Large intestine (tissue), 3 donors: ENCODE measurements at regions not wholly inside any gene's neighbourhood (a gene's known extent, or its start where the extent isn't known, plus 50 kb on each side); places are given as distances from the start of the nearest gene placed in this dataset.
"Not testable (repeated sequence)": the region's sequence is repeated elsewhere in the genome, so short reads cannot be mapped to it uniquely, and the experiment has no call there.

ENCODE experiments used
- DNase-seq, 2 donors: peaks; one replicate each; pipeline versions ENCODE4 v3.0.0 to v3.0.0-alpha.2; 2013
- H3K27ac ChIP-seq: one replicate; pipeline ENCODE4 v1.5.1; 2013; ENCODE audit warnings: low read length
- H3K27me3 ChIP-seq: 2 replicates; pipeline ENCODE4 v1.6.1; 2013; ENCODE audit warnings: low read length; ENCODE audit not compliant: control insufficient read depth, insufficient read depth
- H3K36me3 ChIP-seq: 2 replicates; pipeline ENCODE4 v1.6.1; 2013; ENCODE audit warnings: low read length; ENCODE audit not compliant: control insufficient read depth, insufficient read depth
- H3K4me1 ChIP-seq: one replicate; pipeline ENCODE4 v1.6.1; 2013; ENCODE audit warnings: low read length; ENCODE audit not compliant: control insufficient read depth, insufficient read depth
- H3K4me3 ChIP-seq: one replicate; pipeline ENCODE4 v1.5.1; 2013; ENCODE audit warnings: low read length
- H3K9me3 ChIP-seq: one replicate; pipeline ENCODE4 v1.6.1; 2013; ENCODE audit warnings: mild to moderate bottlenecking, low read depth, low read length, moderate library complexity; ENCODE audit not compliant: control insufficient read depth
- WGBS: methylation state at CpG from one replicate; pipeline ENCODE4 v1.1.5; 2013; ENCODE audit warnings: low lambda C conversion rate; ENCODE audit not compliant: insufficient coverage; 5-methylcytosine and 5-hydroxymethylcytosine counted together

GRCh38 chr16:51524555-51525373 is 373.7 kb upstream of the SALL1 start:
- Histone ChIP-seq H3K36me3 (no peaks in the 10 kb centered on the region), H3K4me3 (no peak overlapping the region), H3K4me1 (no peaks in the 10 kb centered on the region), H3K27me3 (no peaks in the 10 kb centered on the region), H3K9me3 (no peaks in the 10 kb centered on the region), H3K27ac (no peak overlapping the region)
- no peak for DNase-seq
- no CpG with 5 or more reads among the region's 6 CpGs for WGBS

GRCh38 chr16:51524070-51524469 is 373.0 kb upstream of the SALL1 start:
- Histone ChIP-seq H3K36me3 (no peaks in the 10 kb centered on the region), H3K27ac (no peak overlapping the region), H3K4me1 (no peaks in the 10 kb centered on the region), H3K9me3 (no peaks in the 10 kb centered on the region), H3K4me3 (no peak overlapping the region), H3K27me3 (no peaks in the 10 kb centered on the region)
- no CpG with 5 or more reads among the region's 4 CpGs for WGBS
- DNase-seq, result no peak

- H3K27ac ChIP-seq, result no peak overlapping the region
- DNase-seq, result no peak
- no peaks in the 10 kb centered on the region for H3K27me3 ChIP-seq
- H3K4me3 ChIP-seq, result no peak overlapping the region
- H3K9me3 ChIP-seq, result no peaks in the 10 kb centered on the region
- no peaks in the 10 kb centered on the region for H3K36me3 ChIP-seq
- no peaks in the 10 kb centered on the region for H3K4me1 ChIP-seq
- 73% methylated on average over 2 of the region's 3 CpGs for WGBS
Measured at GRCh38 chr16:51523400-51523799, 372.3 kb upstream of the SALL1 start.

- Histone ChIP-seq H3K4me1 (no peaks in the 10 kb centered on the region), H3K9me3 (no peaks in the 10 kb centered on the region), H3K4me3 (no peak overlapping the region), H3K27me3 (no peaks in the 10 kb centered on the region), H3K27ac (no peak overlapping the region), H3K36me3 (no peaks in the 10 kb centered on the region)
- DNase-seq, result no peak
Measured at GRCh38 chr16:51522902-51523301, 371.8 kb upstream of the SALL1 start.

GRCh38 chr16:51516960-51517359 is 365.9 kb upstream of the SALL1 start:
- H3K27ac ChIP-seq, DNase-seq, H3K4me3 ChIP-seq, H3K4me1 ChIP-seq, H3K27me3 ChIP-seq, H3K36me3 ChIP-seq, H3K9me3 ChIP-seq: not testable (repeated sequence)
- no CpG with 5 or more reads among the region's 4 CpGs for WGBS

- Histone ChIP-seq H3K27me3 (no peaks in the 10 kb centered on the region), H3K4me3 (no peak overlapping the region), H3K4me1 (no peaks in the 10 kb centered on the region), H3K36me3 (no peaks in the 10 kb centered on the region), H3K9me3 (no peaks in the 10 kb centered on the region), H3K27ac (no peak overlapping the region)
- no CpG with 5 or more reads among the region's 2 CpGs for WGBS
- no peak for DNase-seq
Measured at GRCh38 chr16:51510416-51510815, 359.3 kb upstream of the SALL1 start.

- Histone ChIP-seq H3K27ac (no peak overlapping the region), H3K4me1 (no peaks in the 10 kb centered on the region), H3K4me3 (no peak overlapping the region), H3K36me3 (no peaks in the 10 kb centered on the region), H3K27me3 (no peaks in the 10 kb centered on the region), H3K9me3 (no peaks in the 10 kb centered on the region)
- WGBS, result no CpG with 5 or more reads among the region's 1 CpG
- no peak for DNase-seq
Measured at GRCh38 chr16:51509336-51509735, 358.3 kb upstream of the SALL1 start.

GRCh38 chr16:51508490-51509212 is 357.6 kb upstream of the SALL1 start:
- Histone ChIP-seq H3K27me3 (no peaks in the 10 kb centered on the region), H3K9me3 (no peaks in the 10 kb centered on the region), H3K36me3 (no peaks in the 10 kb centered on the region), H3K4me3 (no peak overlapping the region), H3K27ac (no peak overlapping the region), H3K4me1 (no peaks in the 10 kb centered on the region)
- peak; percentile 6 to 11 for DNase-seq
- WGBS, result 67% methylated on average over 1 of the region's 4 CpGs

GRCh38 chr16:51507286-51507685 is 356.2 kb upstream of the SALL1 start:
- WGBS, result no CpG with 5 or more reads among the region's 4 CpGs
- Histone ChIP-seq H3K36me3 (no peaks in the 10 kb centered on the region), H3K27me3 (no peaks in the 10 kb centered on the region), H3K4me3 (no peak overlapping the region), H3K9me3 (no peaks in the 10 kb centered on the region), H3K4me1 (no peaks in the 10 kb centered on the region), H3K27ac (no peak overlapping the region)
- DNase-seq, result no peak

- 70% methylated on average over 1 of the region's 1 CpG for WGBS
- H3K36me3 ChIP-seq, result no peaks in the 10 kb centered on the region
Measured at GRCh38 chr16:51500306-51500705, 349.2 kb upstream of the SALL1 start.

More at GRCh38 chr16:51500306-51500705, 349.2 kb upstream of the SALL1 start:
- H3K9me3 ChIP-seq, result no peaks in the 10 kb centered on the region
- H3K27me3 ChIP-seq, result no peaks in the 10 kb centered on the region
- H3K27ac ChIP-seq, result no peak overlapping the region
- no peaks in the 10 kb centered on the region for H3K4me1 ChIP-seq
- H3K4me3 ChIP-seq, result no peak overlapping the region
- no peak for DNase-seq
